Hepatocyte (in vitro differentiated cells): ENCODE measurements at regions not wholly inside any gene's neighbourhood (a gene's known extent, or its start where the extent isn't known, plus 50 kb on each side); places are given as distances from the start of the nearest gene placed in this dataset.

Source experiments
- CTCF ChIP-seq: fragments of 200-600 bp; sonication (generic); IDR thresholded peaks from 2 replicates; pipeline ENCODE4 v1.5.1; 2016; ENCODE audit warnings: antibody characterized with exemption, mild to moderate bottlenecking; ENCODE audit not compliant: poor library complexity
- EZH2 ChIP-seq: fragments of 200-600 bp; sonication (generic); IDR thresholded peaks from 2 replicates; pipeline ENCODE4 v1.6.1; 2016; ENCODE audit warnings: antibody characterized with exemption, mild to moderate bottlenecking, borderline replicate concordance

DNA sequence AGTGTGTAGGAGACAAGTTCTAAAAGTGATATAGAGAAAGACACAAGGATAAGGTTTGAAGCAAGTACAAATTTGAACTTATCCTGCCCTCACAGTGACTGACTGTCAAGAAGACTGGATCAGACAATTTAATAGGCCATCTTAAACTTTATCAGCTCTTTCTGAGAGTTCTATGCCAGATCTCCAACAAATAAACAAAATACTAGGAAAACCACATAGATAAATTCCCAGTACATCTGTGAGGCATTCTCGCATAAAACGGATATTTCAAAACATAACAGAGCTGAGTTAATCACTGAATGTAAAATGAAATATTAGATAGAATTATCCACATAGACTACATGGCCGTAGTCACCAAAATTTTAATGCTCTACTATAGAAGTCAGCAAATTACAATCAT, 120.9 kb upstream of the LUZP2 start:
- TF ChIP-seq CTCF, result no peak
- TF ChIP-seq EZH2, result no peak
